Activated effector memory CD4-positive, alpha-beta T cell treated with anti-CD3 and anti-CD28 coated beads, Interleukin-2, amount 50 U/mL, for 16 hours (primary cell): ENCODE measurements at regions not wholly inside any gene's neighbourhood (a gene's known extent, or its start where the extent isn't known, plus 50 kb on each side); places are given as distances from the start of the nearest gene placed in this dataset.
"Not testable (repeated sequence)": the region's sequence is repeated elsewhere in the genome, so short reads cannot be mapped to it uniquely, and the experiment has no call there.

Source experiments
- DNase-seq: peaks from one replicate; pipeline ENCODE4 v3.0.0-alpha.2; 2020

- DNase-seq: no peak
Observed at GRCh38 chr2:122023059-122023864, 267.8 kb downstream of the TSN start.

- no peak for DNase-seq
Observed at GRCh38 chr2:122027510-122028217, 272.2 kb downstream of the TSN start.

GRCh38 chr2:122028371-122029100 lies 273.1 kb downstream of the TSN start:
- no peak for DNase-seq

- DNase-seq: no peak
Observed at GRCh38 chr2:122029456-122029855, 274.0 kb downstream of the TSN start.

GRCh38 chr2:122029945-122030344 lies 274.5 kb downstream of the TSN start:
- no peak for DNase-seq

GRCh38 chr2:122031544-122032263 lies 276.3 kb downstream of the TSN start:
- DNase-seq: no peak

GRCh38 chr2:122032264-122032645 lies 276.8 kb downstream of the TSN start:
- no peak for DNase-seq

GRCh38 chr2:122033778-122034177 lies 278.3 kb downstream of the TSN start:
- DNase-seq: no peak

- DNase-seq: no peak
Observed at GRCh38 chr2:122034344-122034743, 278.9 kb downstream of the TSN start.

GRCh38 chr2:122034777-122035176 lies 279.3 kb downstream of the TSN start:
- no peak for DNase-seq

GRCh38 chr2:122038816-122039215 lies 283.4 kb downstream of the TSN start:
- DNase-seq: not testable (repeated sequence)

GRCh38 chr2:122041455-122041854 lies 286.0 kb downstream of the TSN start:
- no peak for DNase-seq

GRCh38 chr2:122051659-122052058 lies 296.2 kb downstream of the TSN start:
- not testable (repeated sequence) for DNase-seq

- no peak for DNase-seq
Observed at GRCh38 chr2:122055521-122055931, 300.1 kb downstream of the TSN start.

- no peak for DNase-seq
Observed at GRCh38 chr2:122056853-122057252, 301.4 kb downstream of the TSN start.

GRCh38 chr2:122061206-122061605 lies 305.8 kb downstream of the TSN start:
- DNase-seq: no peak

GRCh38 chr2:122061831-122062230 lies 306.4 kb downstream of the TSN start:
- no peak for DNase-seq

GRCh38 chr2:122062506-122062905 lies 307.1 kb downstream of the TSN start:
- no peak for DNase-seq

- DNase-seq: no peak
Observed at GRCh38 chr2:122063716-122064115, 308.3 kb downstream of the TSN start.

- no peak for DNase-seq
Observed at GRCh38 chr2:122070241-122070731, 314.8 kb downstream of the TSN start.

- DNase-seq: no peak
Observed at GRCh38 chr2:122072666-122073065, 317.2 kb downstream of the TSN start.

- no peak for DNase-seq
Observed at GRCh38 chr2:122074201-122074600, 318.8 kb downstream of the TSN start.

- no peak for DNase-seq
Observed at GRCh38 chr2:122075381-122075780, 319.9 kb downstream of the TSN start.
